ENCODE measurements at regions not wholly inside any gene's neighbourhood (a gene's known extent, or its start where the extent isn't known, plus 50 kb on each side); places are given as distances from the start of the nearest gene placed in this dataset.

- H3K36me3 ChIP-seq (ENCODE audit: insufficient read depth, low read length): no peaks in the 10 kb centered on the region
- no peak for DNase-seq (ENCODE audit: insufficient read length, low spot score, missing footprints)
Measured at GRCh38 chr2:100745604-100746003, 74.3 kb upstream of the NPAS2 start.

GRCh38 chr2:100747551-100747950 lies 72.4 kb upstream of the NPAS2 start:
- peaks cover 48% of the 10 kb centered on the region for H3K4me1 ChIP-seq (ENCODE audit: insufficient read depth, low read length)
- H3K9me3 ChIP-seq (ENCODE audit: low read depth, low read length): no peaks in the 10 kb centered on the region
- H3K27ac ChIP-seq (ENCODE audit: low read depth, low read length): peak overlapping the region; percentile 32
- H3K27me3 ChIP-seq (ENCODE audit: insufficient read depth, low read length): no peaks in the 10 kb centered on the region
- DNase-seq (ENCODE audit: insufficient read length, low spot score, missing footprints): no peak
- no peaks in the 10 kb centered on the region for H3K79me2 ChIP-seq (ENCODE audit: insufficient read depth, low read length)
- TF ChIP-seq CTCF (IDR thresholded peaks at IDR 0.05; ENCODE audit: extremely low read depth, low read depth, low read length): no peak
- H3K36me3 ChIP-seq (ENCODE audit: insufficient read depth, low read length): no peaks in the 10 kb centered on the region
- no peak overlapping the region for H3K4me3 ChIP-seq (ENCODE audit: insufficient read depth, low read length)
- H3K4me2 ChIP-seq (ENCODE audit: insufficient read depth, low read length): no peak overlapping the region
- no peak overlapping the region for H2AFZ ChIP-seq (ENCODE audit: low read length)
- H4K20me1 ChIP-seq (ENCODE audit: insufficient read depth, low read length): no peaks in the 10 kb centered on the region

More at GRCh38 chr2:100745604-100746003, 74.3 kb upstream of the NPAS2 start:
- Histone ChIP-seq H3K9me3 (ENCODE audit: low read depth, low read length) (no peaks in the 10 kb centered on the region), H4K20me1 (ENCODE audit: insufficient read depth, low read length) (no peaks in the 10 kb centered on the region), H2AFZ (ENCODE audit: low read length) (no peak overlapping the region), H3K4me3 (ENCODE audit: insufficient read depth, low read length) (no peak overlapping the region), H3K4me1 (ENCODE audit: insufficient read depth, low read length) (peaks cover 46% of the 10 kb centered on the region), H3K27ac (ENCODE audit: low read depth, low read length) (no peak overlapping the region), H3K79me2 (ENCODE audit: insufficient read depth, low read length) (no peaks in the 10 kb centered on the region), H3K27me3 (ENCODE audit: insufficient read depth, low read length) (no peaks in the 10 kb centered on the region), H3K4me2 (ENCODE audit: insufficient read depth, low read length) (no peak overlapping the region)
- TF ChIP-seq CTCF (IDR thresholded peaks at IDR 0.05; ENCODE audit: extremely low read depth, low read depth, low read length): no peak

- Histone ChIP-seq H3K79me2 (ENCODE audit: insufficient read depth, low read length) (no peaks in the 10 kb centered on the region), H3K4me3 (ENCODE audit: insufficient read depth, low read length) (no peak overlapping the region), H3K36me3 (ENCODE audit: insufficient read depth, low read length) (no peaks in the 10 kb centered on the region), H3K4me2 (ENCODE audit: insufficient read depth, low read length) (no peak overlapping the region), H3K27me3 (ENCODE audit: insufficient read depth, low read length) (no peaks in the 10 kb centered on the region), H3K9me3 (ENCODE audit: low read depth, low read length) (no peaks in the 10 kb centered on the region), H3K4me1 (ENCODE audit: insufficient read depth, low read length) (peaks cover 47% of the 10 kb centered on the region), H4K20me1 (ENCODE audit: insufficient read depth, low read length) (no peaks in the 10 kb centered on the region), H2AFZ (ENCODE audit: low read length) (no peak overlapping the region), H3K27ac (ENCODE audit: low read depth, low read length) (peak overlapping the region; percentile 32)
- no peak for TF ChIP-seq CTCF (IDR thresholded peaks at IDR 0.05; ENCODE audit: extremely low read depth, low read depth, low read length)
- no peak for DNase-seq (ENCODE audit: insufficient read length, low spot score, missing footprints)
Measured at GRCh38 chr2:100747996-100748615, 71.8 kb upstream of the NPAS2 start.

- Histone ChIP-seq H4K20me1 (ENCODE audit: insufficient read depth, low read length) (no peaks in the 10 kb centered on the region), H3K36me3 (ENCODE audit: insufficient read depth, low read length) (no peaks in the 10 kb centered on the region), H3K27me3 (ENCODE audit: insufficient read depth, low read length) (no peaks in the 10 kb centered on the region), H3K9me3 (ENCODE audit: low read depth, low read length) (no peaks in the 10 kb centered on the region), H2AFZ (ENCODE audit: low read length) (no peak overlapping the region), H3K4me1 (ENCODE audit: insufficient read depth, low read length) (peaks cover 48% of the 10 kb centered on the region), H3K79me2 (ENCODE audit: insufficient read depth, low read length) (no peaks in the 10 kb centered on the region), H3K4me3 (ENCODE audit: insufficient read depth, low read length) (no peak overlapping the region), H3K4me2 (ENCODE audit: insufficient read depth, low read length) (no peak overlapping the region), H3K27ac (ENCODE audit: low read depth, low read length) (no peak overlapping the region)
- no peak for TF ChIP-seq CTCF (IDR thresholded peaks at IDR 0.05; ENCODE audit: extremely low read depth, low read depth, low read length)
- DNase-seq (ENCODE audit: insufficient read length, low spot score, missing footprints): no peak
Measured at GRCh38 chr2:100748673-100749072, 71.3 kb upstream of the NPAS2 start.

Data from osteoblast (primary cell).